HG02588 (cell line): ENCODE measurements at regions not wholly inside any gene's neighbourhood (a gene's known extent, or its start where the extent isn't known, plus 50 kb on each side); places are given as distances from the start of the nearest gene placed in this dataset.

Experiments
- ATAC-seq: cut with Tn5 transposase; IDR thresholded peaks from one replicate; pipeline ENCODE4 v1.9.1; 2021; ENCODE audit warnings: mild to moderate bottlenecking, moderate library complexity; ENCODE audit not compliant: unreplicated experiment

- no peak for ATAC-seq
Observed at GRCh38 chr4:41883988-41884734, 51.1 kb upstream of the TMEM33 start.

GRCh38 chr4:41882625-41883347 is 52.4 kb upstream of the TMEM33 start:
- ATAC-seq, result peak; percentile 86

- no peak for ATAC-seq
Observed at GRCh38 chr4:41881981-41882624, 53.1 kb upstream of the TMEM33 start.

GRCh38 chr4:41880840-41881831 is 54.1 kb upstream of the TMEM33 start:
- ATAC-seq, result no peak

- no peak for ATAC-seq
Observed at GRCh38 chr4:41880022-41880837, 55.0 kb upstream of the TMEM33 start.

GRCh38 chr4:41879552-41879951 is 55.7 kb upstream of the TMEM33 start:
- ATAC-seq, result no peak

- ATAC-seq, result no peak
Observed at GRCh38 chr4:41878991-41879491, 56.2 kb upstream of the TMEM33 start.

GRCh38 chr4:41878170-41878969 is 56.9 kb upstream of the TMEM33 start:
- ATAC-seq, result no peak

- no peak for ATAC-seq
Observed at GRCh38 chr4:41877020-41877796, 58.0 kb upstream of the TMEM33 start.

GRCh38 chr4:41874873-41875272 is 60.4 kb upstream of the TMEM33 start:
- ATAC-seq, result no peak

GRCh38 chr4:41874398-41874797 is 60.8 kb upstream of the TMEM33 start:
- ATAC-seq, result no peak

GRCh38 chr4:41873380-41874295 is 61.6 kb upstream of the TMEM33 start:
- ATAC-seq, result no peak

GRCh38 chr4:41870035-41870434 is 65.2 kb upstream of the TMEM33 start:
- no peak for ATAC-seq

GRCh38 chr4:41866799-41867677 is 68.2 kb upstream of the TMEM33 start:
- ATAC-seq, result no peak

GRCh38 chr4:41865981-41866798 is 69.0 kb upstream of the TMEM33 start:
- no peak for ATAC-seq
